GM18867 (cell line): ENCODE measurements at regions not wholly inside any gene's neighbourhood (a gene's known extent, or its start where the extent isn't known, plus 50 kb on each side); places are given as distances from the start of the nearest gene placed in this dataset.

ENCODE experiments used
- ATAC-seq: cut with Tn5 transposase; IDR thresholded peaks from one replicate; pipeline ENCODE4 v1.9.1; 2021; ENCODE audit warnings: mild to moderate bottlenecking, moderate library complexity; ENCODE audit not compliant: unreplicated experiment

DNA sequence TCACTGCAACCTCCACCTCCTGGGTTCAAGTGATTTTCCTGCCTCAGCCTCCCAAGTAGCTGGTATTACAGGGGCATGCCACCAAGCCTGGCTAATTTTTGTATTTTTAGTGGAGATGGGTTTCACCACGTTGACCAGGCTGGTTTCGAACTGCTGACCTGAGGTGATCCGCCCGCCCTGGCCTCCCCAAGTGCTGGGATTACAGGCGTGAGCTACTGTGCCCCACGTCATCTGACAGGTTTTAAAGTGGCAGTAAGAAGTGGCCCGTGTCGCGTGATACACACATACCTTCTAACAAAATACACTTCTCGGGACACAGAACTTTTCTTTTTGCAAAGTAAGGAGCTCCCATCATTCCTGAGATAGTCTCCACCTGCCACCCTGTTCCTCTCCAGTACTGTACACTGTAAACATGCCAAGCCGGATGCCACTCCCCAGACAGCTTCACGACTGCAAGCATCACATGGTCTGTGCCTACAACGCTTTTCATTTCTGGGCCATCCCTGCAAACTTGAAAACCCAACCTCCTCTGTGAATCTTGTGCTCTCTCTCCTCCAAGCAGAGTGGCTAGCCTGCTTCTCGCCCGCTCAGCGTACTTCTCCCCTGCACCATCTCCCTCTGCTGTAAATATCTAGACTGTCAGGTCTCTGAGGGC, 256.3 kb upstream of the KLF14 start:
- no peak for ATAC-seq

DNA sequence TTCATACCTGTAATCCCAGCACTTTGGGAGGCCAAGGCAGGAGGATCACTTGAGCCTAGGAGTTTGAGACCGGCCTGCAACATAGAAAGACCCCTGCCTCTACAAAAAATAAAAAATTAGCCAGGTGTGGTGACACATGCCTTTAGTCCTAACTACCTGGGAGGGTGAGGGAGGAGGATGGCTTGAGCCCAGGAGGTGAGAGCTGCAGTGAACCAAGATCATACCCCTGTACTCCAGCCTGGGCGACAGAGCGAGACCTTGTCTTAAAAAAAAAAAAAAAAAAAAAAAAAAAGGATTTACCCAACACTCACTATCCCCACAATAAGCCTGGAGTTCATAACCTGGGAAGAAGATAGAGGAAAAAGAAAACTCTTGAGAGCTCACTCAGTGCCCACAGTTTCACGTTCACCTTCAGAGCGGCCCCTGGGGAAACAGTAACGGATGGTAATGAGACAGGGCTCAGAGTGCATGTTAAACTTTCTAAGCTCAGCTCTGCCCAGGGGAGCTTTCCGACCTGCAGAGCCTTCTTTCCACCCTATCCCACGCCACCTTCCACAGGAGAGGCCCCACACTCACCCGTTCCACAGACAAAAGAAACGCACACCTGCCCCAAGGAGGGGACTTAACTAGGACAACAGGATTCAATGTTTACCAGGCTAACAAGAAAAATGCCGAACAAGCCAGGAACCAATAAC, 259.8 kb upstream of the KLF14 start:
- no peak for ATAC-seq

DNA sequence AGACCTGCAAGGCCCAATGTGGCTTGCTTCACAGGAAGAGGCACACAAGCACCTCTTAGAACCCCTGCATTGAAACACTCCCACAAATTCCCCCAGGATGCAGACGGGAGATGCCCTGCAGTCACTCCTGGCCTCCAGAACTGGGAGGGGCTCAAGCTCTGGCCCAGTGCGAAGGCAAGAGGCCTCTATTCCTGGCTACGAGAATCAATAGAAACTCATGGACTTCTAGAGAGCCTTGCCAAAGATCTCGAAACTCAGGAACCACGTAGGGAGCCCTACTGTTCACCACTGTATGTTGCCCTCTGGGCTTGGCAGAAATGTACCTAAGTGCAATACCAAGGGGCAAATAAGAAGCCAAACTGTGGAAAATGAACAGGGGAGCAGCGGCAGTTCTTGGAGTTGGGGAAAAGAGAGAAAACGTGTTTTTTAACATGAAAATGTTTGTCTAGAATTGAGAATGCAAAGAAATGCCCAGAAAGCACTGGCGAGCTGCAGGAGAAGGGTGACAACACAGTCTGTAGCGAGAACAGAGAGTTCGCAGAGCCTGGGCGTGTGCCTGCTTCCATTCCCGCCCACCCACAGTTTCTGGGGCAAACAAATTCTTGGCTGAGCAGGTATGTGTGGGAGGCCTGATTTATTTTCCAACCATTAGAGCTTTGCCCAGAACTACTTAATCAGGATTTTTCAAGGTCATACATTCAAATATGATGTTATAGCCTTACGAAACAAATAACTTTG, 260.5 kb upstream of the KLF14 start:
- ATAC-seq = no peak

DNA sequence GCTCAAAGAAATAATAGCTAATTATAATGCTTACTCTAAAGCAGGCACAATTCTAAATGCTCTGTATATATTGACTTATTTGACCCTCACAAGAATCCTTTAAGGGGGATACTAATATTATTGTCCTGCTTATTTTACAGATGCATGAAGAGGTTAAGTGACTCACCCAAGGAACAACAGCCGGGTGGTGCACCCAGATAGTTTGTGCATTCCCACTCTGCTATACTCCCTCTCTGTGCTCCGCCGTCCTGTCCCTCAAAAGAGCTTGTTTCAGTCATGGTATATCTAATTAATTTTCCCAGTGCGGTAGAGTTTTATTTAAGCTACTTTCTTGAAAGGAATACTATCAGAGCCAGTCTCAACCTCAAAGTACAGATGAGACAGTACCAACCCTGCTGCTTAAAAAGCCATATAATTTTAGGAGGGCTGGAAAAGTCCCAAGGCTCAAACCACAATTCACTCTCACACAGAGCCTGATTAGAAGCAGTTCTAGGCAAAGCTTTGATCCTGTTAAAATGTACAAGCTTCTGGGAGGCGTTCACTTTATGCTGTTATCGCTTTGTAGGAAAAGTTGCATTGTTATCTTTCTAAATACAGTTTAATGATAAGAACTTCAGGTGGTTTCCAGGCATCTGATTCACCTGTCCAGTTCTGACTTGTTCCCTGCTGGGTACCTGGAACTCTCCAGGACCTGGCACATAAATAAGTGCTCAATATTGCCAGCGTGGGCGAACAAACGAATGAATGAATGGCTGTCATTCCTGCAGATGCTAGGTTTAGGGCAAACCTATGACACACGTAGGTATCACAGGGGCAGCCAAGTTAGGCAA, 261.5 kb upstream of the KLF14 start:
- ATAC-seq = no peak

DNA sequence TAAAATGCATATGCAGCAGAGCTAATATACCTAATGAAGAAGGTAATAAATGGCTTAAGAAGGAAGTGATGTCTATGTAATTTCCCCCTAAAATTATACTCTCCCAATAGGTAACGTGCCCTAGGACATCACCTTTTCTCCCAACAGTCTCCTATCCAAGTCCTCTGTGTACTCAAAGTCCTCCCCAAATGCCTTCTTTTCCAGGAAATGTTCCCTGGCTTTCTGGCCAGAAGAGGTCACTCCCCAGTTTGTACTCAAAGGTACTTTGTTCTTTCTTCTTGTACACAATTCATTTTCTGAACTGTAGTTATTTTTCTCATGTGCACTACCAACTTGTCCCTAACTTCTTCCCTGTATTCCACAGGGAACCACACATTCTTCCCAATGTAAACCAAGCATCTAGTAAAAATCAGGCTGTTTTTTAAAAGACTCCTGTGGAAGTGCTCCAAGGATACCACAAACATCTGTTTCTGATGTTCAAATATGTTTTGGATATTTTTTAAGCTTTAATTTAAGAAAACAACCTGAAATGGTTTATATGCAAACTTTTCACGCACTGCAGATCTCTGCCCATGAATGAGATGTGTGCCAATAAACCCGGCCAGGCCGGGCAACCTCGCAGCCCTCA, 262.3 kb upstream of the KLF14 start:
- ATAC-seq = no peak

DNA sequence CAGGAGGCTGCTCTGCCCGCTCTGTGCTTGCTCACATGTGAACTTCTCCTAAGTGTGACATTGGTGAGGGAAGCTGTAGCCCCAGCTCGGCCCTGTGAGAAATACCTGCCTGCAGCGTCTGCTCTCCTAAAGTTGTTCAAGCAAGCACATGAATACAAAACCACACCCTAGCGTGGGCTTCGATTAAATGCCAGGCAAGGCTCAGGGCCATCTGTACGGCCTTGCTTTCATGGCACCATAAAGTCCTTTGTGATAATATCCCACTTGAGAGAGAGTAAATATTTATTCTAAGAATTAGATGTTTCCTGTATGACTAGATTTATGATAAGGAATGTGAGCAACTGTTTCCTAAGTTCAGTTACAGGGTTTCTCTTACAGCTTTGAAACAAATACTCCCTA, 262.8 kb upstream of the KLF14 start:
- ATAC-seq = no peak

DNA sequence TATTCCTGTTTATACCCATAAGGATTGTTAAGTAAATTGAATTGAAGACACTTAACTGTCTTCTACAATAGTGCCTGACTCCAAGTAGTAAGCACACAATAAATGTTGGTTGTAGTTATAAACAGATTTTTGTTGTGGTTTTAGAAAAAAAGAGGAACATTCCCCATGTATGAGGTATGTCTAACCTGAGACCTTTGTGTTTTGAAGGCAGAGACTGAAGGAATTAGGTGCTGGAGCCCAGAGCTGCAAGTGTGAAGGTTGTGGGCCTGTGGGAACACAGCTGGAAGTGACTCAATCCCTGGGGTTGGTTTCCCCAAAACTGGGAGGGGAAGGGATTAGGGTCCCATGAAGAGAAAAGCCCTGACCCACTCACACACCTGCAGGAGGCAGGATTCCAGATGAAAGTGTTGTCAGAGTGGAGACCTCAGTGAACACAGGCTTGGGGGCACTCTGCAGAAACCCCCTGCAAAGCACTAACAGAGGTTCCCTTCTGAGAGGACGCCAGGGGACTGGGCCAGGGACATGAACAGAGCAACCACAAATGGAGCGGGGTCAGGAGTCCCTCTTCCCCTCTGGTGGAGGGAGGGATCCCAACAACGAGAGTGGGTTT, 265.1 kb upstream of the KLF14 start:
- no peak for ATAC-seq

DNA sequence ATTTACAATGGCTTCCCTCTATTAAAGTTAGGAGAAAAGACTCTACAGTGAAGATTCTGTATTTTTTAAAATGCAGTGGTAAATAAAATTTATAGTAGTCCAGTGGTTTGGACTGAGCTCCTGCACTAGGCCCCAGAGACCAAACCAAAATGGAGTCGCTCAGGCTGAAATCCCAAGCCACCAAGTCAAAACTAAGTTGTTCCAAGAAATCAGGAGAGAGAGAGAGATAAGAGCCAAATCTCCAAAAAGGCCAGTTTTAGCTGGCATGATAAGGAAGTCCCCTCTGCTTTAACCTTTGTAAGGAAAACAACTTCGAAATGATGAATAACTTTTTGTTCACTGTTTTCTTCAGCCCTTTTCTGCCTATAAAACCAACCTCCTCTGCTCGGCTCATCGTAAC, 265.9 kb upstream of the KLF14 start:
- ATAC-seq = no peak

DNA sequence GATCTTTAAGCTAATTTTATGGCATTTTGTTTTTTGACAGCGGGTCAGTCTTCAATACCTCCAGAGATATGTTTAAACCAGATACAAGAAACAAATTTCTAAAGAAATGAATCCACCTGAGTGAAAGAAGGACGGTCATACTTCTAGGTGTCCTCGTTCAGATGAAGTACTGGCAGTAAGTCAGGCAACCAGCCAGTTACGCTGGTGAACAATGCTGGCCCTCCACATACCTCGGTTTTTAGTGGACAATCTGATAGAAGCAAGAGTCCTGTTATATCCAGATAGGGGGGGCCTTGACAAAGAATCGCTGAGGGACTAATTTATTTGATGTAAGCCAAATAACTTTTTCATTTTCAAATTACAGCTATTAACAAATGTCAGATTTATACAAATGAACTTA, 266.4 kb upstream of the KLF14 start:
- ATAC-seq = no peak

DNA sequence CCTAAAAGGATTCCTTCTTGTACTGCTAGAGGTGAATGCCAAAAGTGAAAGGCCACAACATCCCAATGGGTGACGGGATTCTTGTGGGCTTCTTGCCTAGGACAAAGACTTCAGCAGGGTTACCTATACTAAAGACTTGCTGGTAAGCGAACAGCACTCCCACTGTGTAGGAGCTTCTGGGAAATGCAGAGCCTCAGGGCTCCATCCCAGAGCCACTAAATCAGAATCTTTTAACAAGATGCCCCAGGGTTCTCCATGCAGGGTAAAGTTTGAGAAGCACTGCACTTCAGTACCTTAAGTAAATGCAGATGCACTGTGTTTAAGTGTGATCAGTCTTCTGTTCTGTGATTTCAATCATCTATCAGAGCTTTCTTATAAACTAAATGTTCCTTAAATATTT, 266.9 kb upstream of the KLF14 start:
- ATAC-seq = no peak

DNA sequence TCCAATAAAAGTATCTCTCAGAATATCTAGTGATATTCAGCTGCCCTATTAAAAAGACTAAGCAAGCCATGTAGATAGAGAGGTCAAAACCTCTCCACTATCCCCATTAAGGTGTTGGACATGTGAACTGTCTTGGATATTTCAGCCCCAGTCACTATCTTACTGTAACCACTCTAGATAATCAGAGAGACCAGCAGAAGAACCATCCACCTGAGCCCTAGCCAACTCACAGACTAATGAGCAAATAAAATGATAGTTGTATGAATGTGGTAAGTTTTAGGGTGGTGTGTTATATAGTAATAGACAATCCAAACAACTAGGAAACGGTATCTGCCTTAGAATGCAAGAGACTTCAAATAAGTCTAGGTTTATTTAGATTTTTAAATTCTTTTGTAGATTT, 268.6 kb upstream of the KLF14 start:
- no peak for ATAC-seq

DNA sequence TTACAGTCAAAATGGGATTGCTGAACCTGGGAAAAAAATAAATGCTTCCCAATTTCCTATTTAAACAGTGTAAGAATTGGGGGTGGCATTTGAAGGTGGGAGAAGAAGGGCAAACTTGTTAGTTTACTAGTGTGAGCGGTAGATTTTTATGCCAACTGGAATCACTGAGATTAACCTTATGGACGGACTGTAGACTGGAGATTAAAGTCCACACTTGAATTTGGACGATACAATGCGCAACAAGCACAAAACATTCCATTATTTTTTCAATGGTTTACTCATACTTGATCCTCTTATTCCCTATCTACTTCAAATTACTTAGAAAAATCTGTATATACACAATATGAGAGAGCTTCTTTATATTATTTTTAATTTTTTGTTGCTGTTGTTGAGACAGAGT, 269.6 kb upstream of the KLF14 start:
- no peak for ATAC-seq

DNA sequence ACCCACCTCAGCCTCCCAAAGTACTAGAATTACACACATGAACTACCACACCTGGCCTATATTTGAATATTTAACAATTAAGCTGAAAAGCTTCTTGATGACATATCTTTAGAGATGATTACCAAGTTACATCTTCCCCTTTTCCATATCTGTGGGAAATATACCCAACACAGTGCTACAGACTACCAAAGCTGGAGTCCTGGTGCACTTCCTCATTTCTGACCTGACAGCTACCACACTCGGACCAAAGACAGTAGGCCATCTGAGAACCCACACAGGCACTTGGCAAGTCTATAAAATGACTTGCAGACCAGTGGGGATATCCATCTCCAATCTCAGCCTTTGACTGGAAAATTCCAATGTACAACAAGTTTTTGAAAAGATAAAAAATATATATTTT, 270.4 kb upstream of the KLF14 start:
- ATAC-seq = no peak

DNA sequence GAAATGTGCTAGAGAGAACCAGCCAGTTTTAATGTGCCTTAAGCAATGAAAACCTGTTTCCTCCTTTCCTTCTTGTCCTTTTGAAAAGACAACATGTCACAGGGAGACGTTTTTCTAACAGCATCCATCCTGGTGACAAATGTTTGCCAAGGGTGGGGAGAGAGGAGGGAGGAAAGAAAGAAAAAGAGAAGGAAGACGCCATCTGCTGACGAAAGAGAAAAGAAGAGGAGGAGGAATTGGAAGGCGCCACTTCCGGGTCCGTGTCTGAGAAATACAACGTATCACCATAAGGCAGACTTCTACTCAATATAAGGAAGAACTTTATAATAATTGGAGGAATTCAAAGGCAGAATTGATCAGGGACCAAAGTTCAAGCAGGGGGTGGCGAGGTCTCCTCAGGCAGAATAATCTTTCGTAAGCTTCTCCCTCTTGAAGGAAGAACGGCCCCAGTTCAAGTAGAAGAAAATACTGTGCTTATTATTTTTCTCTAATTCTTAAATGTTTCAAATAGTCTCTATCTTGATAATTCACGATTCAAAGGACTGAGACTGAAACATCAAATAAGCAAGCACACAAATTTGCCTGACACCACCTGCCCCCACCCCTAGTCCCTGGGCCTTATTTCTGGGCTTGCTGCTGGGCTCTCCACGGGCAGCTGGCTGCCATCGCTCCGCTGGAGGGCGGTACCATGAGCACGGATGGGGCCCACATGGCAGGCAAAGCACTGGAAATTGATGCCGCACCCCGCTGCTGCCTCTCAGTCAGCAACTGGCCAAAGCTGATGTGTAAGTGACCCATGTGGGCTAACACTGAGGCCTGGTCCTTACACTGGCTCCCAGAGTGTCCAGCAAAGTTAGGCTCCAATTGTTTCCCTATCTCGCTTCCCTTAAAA, 273.7 kb upstream of the KLF14 start:
- ATAC-seq = peak; percentile 59

DNA sequence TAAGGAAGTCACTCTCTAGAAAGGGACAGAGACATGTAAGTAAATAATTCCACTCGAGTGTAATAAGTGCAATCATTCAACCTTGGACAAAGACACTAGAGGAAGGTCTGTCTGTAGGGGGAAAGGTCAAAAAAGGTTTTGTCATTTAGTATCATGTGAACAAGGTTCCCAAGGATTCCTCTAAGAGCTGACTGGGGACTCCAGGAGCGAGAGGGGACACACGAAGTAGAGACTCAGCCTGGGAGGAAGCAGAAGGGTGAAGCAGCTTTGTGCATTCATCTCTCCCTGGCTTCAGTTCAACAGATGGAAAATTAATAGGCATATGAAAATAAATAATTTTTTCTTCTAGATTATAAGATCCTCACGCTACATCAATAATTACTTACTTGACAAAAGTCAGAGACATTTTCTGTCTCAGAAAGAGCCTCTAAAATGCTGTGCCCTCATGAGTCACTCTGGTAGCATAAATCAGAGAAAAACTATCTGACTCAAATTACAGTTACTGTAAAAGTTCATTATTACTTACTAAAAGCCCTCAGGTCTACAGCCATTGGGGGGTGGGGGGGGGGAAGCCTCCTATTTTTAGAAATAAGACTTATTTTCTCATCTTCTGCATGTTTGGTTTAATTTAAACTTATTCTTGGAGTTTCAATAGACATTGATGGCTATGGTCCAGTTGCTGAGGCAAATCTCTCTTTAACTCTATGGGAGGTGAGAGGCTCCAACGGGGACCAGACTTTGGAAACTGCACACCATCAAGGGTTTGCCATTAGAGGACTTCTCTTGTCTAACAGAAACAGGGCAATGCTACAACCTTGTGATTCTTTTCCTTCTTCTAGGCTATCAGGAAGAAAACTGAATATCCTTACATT, 275.1 kb upstream of the KLF14 start:
- no peak for ATAC-seq

DNA sequence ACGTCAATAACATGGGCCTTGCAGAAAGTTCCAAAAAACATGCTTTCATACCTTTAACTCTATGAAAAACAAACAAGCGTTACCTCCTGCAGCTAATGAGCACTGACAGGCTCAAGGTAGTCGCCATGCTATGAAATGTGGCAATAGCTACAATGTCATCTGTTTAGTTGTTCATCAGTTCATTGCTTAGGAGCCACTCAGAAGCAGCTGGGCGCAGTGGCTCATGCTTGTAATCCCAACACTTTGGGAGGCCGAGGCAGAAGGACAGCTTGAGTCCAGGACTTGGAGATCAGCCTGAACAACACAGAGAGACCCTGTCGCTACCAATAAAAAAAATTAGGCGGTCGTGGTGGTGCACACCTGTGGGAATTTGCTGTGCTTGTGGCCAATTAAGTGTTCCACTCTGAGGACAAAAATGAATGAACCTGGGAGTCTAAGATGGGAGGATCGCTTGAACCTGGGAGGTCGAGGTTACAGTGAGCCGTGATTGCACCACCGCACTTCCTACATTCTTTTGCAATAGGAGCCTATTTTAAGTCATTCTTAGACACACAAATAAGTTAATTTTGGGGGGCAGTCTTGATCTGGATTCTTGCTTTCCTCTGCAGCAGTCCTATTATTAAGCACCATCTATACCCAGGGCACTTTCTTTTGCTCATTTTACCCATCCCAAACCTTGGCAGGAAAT, 276.2 kb upstream of the KLF14 start:
- ATAC-seq = no peak

DNA sequence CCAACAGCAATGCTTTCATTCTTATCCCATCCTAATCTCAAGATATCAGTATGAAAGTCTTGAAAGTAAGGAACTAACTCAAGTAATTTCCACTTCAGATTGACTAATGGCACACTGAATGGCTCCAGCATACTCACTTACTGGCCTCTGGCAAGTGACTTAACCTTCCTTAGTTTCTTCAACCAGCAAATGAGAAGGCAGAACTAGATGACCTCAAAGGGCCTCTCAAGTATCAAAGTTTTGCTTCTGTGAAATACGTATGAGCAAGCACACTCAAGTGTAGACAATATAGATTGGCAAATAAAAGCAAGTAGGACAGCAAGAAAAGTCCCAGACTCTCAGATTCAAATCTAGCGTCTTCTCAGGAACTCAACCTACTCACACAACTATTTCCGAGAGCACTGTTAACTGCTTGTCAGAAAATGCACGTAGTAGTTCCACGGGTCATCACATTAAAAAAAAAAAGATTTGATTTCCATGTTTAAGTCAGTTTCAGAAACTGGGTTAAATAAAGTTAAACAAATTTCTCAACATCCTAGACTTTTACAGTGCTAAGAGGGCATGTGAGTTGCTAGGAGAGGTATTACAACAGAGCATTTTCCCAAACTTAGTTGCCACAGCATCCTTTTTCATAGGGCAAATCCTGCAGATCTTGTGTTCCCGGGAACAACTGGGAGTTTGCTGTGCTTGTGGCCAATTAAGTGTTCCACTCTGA, 276.9 kb upstream of the KLF14 start:
- ATAC-seq = no peak

DNA sequence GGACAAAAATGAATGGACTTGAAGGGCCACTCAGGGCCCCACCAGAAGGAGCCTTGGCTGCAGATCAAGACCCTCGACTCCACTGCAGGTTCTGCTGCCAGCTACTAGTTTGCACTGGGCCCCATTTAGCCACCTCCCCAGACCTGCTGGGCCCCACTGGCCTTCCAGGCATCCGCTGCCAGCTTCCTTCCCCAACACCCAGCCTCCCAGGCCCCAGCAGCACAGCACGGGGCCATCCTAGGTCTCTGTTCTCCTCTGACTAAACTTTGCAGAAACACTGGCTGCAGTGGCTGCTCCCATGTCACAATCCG, 277.4 kb upstream of the KLF14 start:
- ATAC-seq = no peak
